Cardiac muscle cell (in vitro differentiated cells and primary cell): ENCODE measurements at regions not wholly inside any gene's neighbourhood (a gene's known extent, or its start where the extent isn't known, plus 50 kb on each side); places are given as distances from the start of the nearest gene placed in this dataset.
A peak's percentile ranks its signal among the peaks of the same experiment; 100 is the strongest.

Source experiments
- DNase-seq, 2 donors: peaks; one replicate each; pipeline versions ENCODE4 v3.0.0 to v3.0.0-alpha.2; 2010 to 2017; ENCODE audit warnings: low read depth in 1 of 2, low spot score in 1 of 2
- H3K27ac ChIP-seq: fragments of 200-600 bp; sonication (generic); 2 replicates; pipeline ENCODE4 v1.5.1; 2016
- H3K27me3 ChIP-seq: fragments of 200-600 bp; sonication (generic); 2 replicates; pipeline ENCODE4 v1.6.0; 2016; ENCODE audit warnings: control low read depth
- H3K36me3 ChIP-seq: fragments of 200-600 bp; sonication (generic); 2 replicates; pipeline ENCODE4 v1.5.1; 2016; ENCODE audit warnings: control low read depth
- H3K4me1 ChIP-seq: fragments of 200-600 bp; sonication (generic); 2 replicates; pipeline ENCODE4 v1.8.1; 2017; ENCODE audit warnings: low read depth, mild to moderate bottlenecking, mixed run types
- H3K4me3 ChIP-seq: fragments of 200-600 bp; sonication (generic); 2 replicates; pipeline ENCODE4 v1.5.1; 2016; ENCODE audit warnings: mild to moderate bottlenecking
- H3K9me3 ChIP-seq: fragments of 200-600 bp; sonication (generic); 2 replicates; pipeline ENCODE4 v1.5.1; 2017; ENCODE audit warnings: low read depth, mild to moderate bottlenecking, control low read depth
- TF ChIP-seq, protein P1 (sequence below): IDR thresholded peaks from 2 replicates; pipeline ENCODE4 v1.5.1; 2012; ENCODE audit warnings: low read depth, mild to moderate bottlenecking, low read length

DNA sequence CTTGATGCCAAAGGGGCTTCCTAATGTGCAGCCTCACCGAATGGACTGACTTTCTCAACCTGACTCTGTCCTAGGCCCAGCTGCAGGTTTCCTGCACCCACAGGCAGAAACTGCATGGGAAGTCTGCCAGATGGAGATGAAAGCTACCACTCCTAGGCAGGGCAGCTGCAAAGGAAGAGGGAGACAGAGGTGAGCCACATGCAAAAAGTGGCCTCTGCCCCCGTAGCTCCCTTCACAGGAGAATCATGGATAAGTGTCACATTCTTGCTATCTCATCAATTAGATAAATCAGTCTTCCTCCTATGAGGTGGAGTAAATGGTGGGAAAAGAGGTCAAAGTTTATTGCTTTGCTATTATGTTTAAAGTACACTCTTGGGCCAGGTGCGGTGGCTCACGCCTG is 191.3 kb downstream of the ALDH8A1 start:
- TF ChIP-seq, protein P1, sequence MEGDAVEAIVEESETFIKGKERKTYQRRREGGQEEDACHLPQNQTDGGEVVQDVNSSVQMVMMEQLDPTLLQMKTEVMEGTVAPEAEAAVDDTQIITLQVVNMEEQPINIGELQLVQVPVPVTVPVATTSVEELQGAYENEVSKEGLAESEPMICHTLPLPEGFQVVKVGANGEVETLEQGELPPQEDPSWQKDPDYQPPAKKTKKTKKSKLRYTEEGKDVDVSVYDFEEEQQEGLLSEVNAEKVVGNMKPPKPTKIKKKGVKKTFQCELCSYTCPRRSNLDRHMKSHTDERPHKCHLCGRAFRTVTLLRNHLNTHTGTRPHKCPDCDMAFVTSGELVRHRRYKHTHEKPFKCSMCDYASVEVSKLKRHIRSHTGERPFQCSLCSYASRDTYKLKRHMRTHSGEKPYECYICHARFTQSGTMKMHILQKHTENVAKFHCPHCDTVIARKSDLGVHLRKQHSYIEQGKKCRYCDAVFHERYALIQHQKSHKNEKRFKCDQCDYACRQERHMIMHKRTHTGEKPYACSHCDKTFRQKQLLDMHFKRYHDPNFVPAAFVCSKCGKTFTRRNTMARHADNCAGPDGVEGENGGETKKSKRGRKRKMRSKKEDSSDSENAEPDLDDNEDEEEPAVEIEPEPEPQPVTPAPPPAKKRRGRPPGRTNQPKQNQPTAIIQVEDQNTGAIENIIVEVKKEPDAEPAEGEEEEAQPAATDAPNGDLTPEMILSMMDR: no peak
- Histone ChIP-seq H3K4me1 (no peaks in the 10 kb centered on the region), H3K36me3 (no peaks in the 10 kb centered on the region), H3K27me3 (no peaks in the 10 kb centered on the region), H3K4me3 (no peak overlapping the region), H3K9me3 (no peaks in the 10 kb centered on the region), H3K27ac (no peak overlapping the region)
- no peak for DNase-seq

DNA sequence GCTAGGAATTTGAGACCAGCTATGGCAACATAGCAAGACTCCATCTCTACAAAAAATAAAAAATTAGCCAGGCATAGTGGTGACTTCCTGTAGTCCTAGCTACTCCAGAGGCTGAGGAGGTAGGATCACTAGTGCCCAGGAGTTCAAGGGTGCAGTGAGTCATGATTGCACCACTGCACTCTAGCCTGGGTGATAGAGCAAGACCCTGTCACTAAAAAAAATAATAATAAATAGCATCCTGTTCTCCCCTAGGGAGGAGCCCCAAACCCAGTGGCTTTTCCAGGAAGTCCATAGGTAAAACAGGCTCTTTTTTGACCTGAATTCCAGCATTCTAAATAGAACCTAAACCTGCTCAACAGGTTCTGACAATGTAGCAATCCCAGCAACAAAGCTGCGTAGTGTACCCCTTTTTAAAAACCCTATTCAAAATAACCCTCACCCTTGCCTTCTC is 192.0 kb downstream of the ALDH8A1 start:
- Histone ChIP-seq H3K4me1 (no peaks in the 10 kb centered on the region), H3K36me3 (no peaks in the 10 kb centered on the region), H3K4me3 (no peak overlapping the region), H3K27ac (no peak overlapping the region), H3K9me3 (no peaks in the 10 kb centered on the region), H3K27me3 (no peaks in the 10 kb centered on the region)
- DNase-seq: peak in 1 of 2 donors; percentile 18
- TF ChIP-seq, protein P1: no peak

DNA sequence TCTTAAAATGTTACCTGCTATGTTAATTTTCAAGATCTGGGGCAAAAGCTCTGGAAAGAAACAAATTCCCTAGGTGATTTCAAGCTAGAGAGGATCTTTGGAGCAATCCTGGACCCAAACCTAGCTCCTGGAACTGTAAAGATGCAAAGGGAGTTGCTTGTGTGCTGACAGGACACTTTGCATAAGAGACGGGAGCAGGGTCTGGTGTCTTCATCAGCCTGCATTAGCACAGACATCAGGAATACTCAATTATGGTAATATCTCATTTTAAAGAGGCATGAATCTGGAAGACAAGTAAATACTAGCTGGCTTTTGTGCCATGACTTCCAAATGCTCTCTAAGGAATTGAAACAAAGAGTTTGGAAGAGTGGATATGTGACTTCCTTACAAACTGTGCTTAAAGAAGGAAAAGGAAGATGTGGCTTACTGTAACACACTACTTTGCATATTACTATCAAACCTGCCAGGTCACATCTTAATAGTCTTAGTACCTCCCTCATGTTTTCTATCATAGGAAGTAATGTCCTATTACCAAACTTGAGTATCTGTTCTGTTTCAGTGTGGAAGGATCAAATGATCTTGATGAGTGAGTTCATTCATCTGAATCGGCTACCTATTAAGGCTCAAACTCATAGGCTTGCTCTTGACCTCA is 193.4 kb downstream of the ALDH8A1 start:
- no peak overlapping the region for H3K4me3 ChIP-seq
- H3K4me1 ChIP-seq: no peaks in the 10 kb centered on the region
- TF ChIP-seq, protein P1: no peak
- H3K27ac ChIP-seq: no peak overlapping the region
- no peak for DNase-seq
- H3K36me3 ChIP-seq: no peaks in the 10 kb centered on the region
- H3K27me3 ChIP-seq: no peaks in the 10 kb centered on the region
- no peaks in the 10 kb centered on the region for H3K9me3 ChIP-seq

DNA sequence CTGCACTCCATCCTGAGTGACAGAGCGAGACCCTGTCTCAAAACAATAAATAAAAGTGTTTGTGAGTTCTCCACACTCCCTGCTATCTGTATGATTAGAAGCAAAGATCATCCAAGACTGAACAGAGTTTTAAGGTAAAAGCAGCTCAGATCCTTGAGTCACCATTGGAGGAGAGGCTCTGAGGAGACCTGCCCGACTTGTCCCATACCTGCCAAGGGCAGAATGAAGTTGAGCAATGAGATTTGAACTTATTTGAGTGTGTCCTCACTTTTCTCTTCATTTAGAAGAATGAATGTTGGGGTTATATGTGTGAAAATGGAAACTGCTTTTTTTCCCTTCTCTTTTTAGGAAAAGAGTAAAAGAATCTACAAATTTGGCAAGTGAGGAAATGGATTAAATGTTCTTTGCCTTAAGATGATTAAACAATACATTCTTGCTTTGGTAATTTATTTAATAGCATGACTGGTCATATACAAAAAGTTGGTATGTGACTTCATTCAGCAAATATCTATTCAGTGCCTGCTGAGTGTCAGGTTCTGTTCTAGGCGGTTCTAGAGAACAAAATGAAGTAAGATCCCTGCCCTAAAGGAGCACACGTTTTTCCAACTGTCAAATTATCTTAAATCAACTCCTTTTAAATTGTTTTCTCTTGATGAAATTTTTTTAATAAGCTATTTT is 195.7 kb downstream of the ALDH8A1 start:
- no peaks in the 10 kb centered on the region for H3K27me3 ChIP-seq
- no peaks in the 10 kb centered on the region for H3K36me3 ChIP-seq
- no peaks in the 10 kb centered on the region for H3K4me1 ChIP-seq
- no peak overlapping the region for H3K4me3 ChIP-seq
- H3K9me3 ChIP-seq: no peaks in the 10 kb centered on the region
- no peak for DNase-seq
- no peak overlapping the region for H3K27ac ChIP-seq
- TF ChIP-seq, protein P1: no peak

DNA sequence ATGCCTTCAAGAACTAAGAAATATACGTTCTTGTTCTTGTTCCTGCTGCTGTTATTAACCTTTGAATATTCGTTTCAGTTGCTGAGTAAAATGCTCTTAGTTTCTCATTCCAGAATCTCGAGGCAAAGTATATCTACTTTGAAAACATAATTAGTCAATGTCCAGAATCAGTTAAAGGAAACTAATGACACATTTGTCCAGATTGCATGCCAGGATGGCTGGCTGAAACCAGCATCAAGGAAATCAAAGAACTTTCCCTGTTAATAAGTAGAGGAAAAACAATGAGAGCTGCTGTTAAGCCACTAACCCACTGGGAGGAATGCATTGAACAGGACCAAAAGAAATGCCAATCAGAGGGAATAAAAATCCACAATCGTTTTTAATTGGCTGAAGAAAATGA is 196.9 kb downstream of the ALDH8A1 start:
- no peak for DNase-seq
- H3K9me3 ChIP-seq: no peaks in the 10 kb centered on the region
- H3K27ac ChIP-seq: no peak overlapping the region
- no peaks in the 10 kb centered on the region for H3K27me3 ChIP-seq
- H3K4me1 ChIP-seq: no peaks in the 10 kb centered on the region
- no peak overlapping the region for H3K4me3 ChIP-seq
- TF ChIP-seq, protein P1: no peak
- no peaks in the 10 kb centered on the region for H3K36me3 ChIP-seq
